ENCODE measurements at regions not wholly inside any gene's neighbourhood (a gene's known extent, or its start where the extent isn't known, plus 50 kb on each side); places are given as distances from the start of the nearest gene placed in this dataset.

- DNase-seq (ENCODE audit: extremely low spot score in 2 of 2), result peak in 1 of 2 donors; percentile 97
- Histone ChIP-seq H3K27ac (peak overlapping the region; percentile 81), H3K27me3 (no peaks in the 10 kb centered on the region), H3K4me1 (peaks cover 35% of the 10 kb centered on the region), H3K4me3 (no peak overlapping the region), H3K9me3 (no peaks in the 10 kb centered on the region), H3K36me3 (no peaks in the 10 kb centered on the region)
- TF ChIP-seq POLR2A (IDR thresholded peaks at IDR 0.05) (no peak), POLR2AphosphoS5 (IDR thresholded peaks at IDR 0.05; ENCODE audit: insufficient read depth in 1 of 2, low read depth in 1 of 2) (peak in 1 of 2 donors; percentile 90), CTCF (IDR thresholded peaks at IDR 0.05) (no peak)
- intact Hi-C loops (cut with DNase I), result loop anchor here (5.0 kb wide), 1 partner anchor 259 kb away; no protein-coding TSS in a partner anchor
Measured at GRCh38 chr9:107750741-107751566, 261.4 kb upstream of the KLF4 start.

GRCh38 chr9:107749787-107750444 lies 260.3 kb upstream of the KLF4 start:
- DNase-seq (ENCODE audit: extremely low spot score in 2 of 2), result peak in 1 of 2 donors; percentile 97

GRCh38 chr9:107744873-107745272 lies 255.3 kb upstream of the KLF4 start:
- H3K27ac ChIP-seq, result no peak overlapping the region
- H3K4me3 ChIP-seq, result no peak overlapping the region
- H3K4me1 ChIP-seq, result peaks cover 18% of the 10 kb centered on the region
- no peaks in the 10 kb centered on the region for H3K36me3 ChIP-seq
- TF ChIP-seq POLR2A (IDR thresholded peaks at IDR 0.05) (no peak), POLR2AphosphoS5 (IDR thresholded peaks at IDR 0.05; ENCODE audit: insufficient read depth in 1 of 2, low read depth in 1 of 2) (no peak), CTCF (IDR thresholded peaks at IDR 0.05) (no peak)
- no peaks in the 10 kb centered on the region for H3K9me3 ChIP-seq
- no peaks in the 10 kb centered on the region for H3K27me3 ChIP-seq
- no peak for DNase-seq (ENCODE audit: extremely low spot score in 2 of 2)
- intact Hi-C loops (cut with DNase I), result no loop called here

More at GRCh38 chr9:107749787-107750444, 260.3 kb upstream of the KLF4 start:
- TF ChIP-seq POLR2AphosphoS5 (IDR thresholded peaks at IDR 0.05; ENCODE audit: insufficient read depth in 1 of 2, low read depth in 1 of 2) (peak; percentile 84 to 91), CTCF (IDR thresholded peaks at IDR 0.05) (no peak), POLR2A (IDR thresholded peaks at IDR 0.05) (no peak)
- peaks cover 35% of the 10 kb centered on the region for H3K4me1 ChIP-seq
- H3K27ac ChIP-seq, result peak overlapping the region; percentile 81
- H3K9me3 ChIP-seq, result no peaks in the 10 kb centered on the region
- no peaks in the 10 kb centered on the region for H3K27me3 ChIP-seq
- no peaks in the 10 kb centered on the region for H3K36me3 ChIP-seq
- intact Hi-C loops (cut with DNase I), result loop anchor here (5.0 kb wide), 1 partner anchor 258 kb away; no protein-coding TSS in a partner anchor
- no peak overlapping the region for H3K4me3 ChIP-seq

GRCh38 chr9:107742531-107743309 lies 253.2 kb upstream of the KLF4 start:
- Histone ChIP-seq H3K27ac (no peak overlapping the region), H3K9me3 (no peaks in the 10 kb centered on the region), H3K36me3 (no peaks in the 10 kb centered on the region), H3K4me1 (peaks cover 28% of the 10 kb centered on the region), H3K27me3 (no peaks in the 10 kb centered on the region), H3K4me3 (no peak overlapping the region)
- intact Hi-C loops (cut with DNase I), result no loop called here
- DNase-seq (ENCODE audit: extremely low spot score in 2 of 2), result no peak
- TF ChIP-seq POLR2A (IDR thresholded peaks at IDR 0.05) (no peak), POLR2AphosphoS5 (IDR thresholded peaks at IDR 0.05; ENCODE audit: insufficient read depth in 1 of 2, low read depth in 1 of 2) (no peak), CTCF (IDR thresholded peaks at IDR 0.05) (no peak)

Data from vagina (tissue), 2 donors.